Breast epithelium (tissue), 4 donors: ENCODE measurements at regions not wholly inside any gene's neighbourhood (a gene's known extent, or its start where the extent isn't known, plus 50 kb on each side); places are given as distances from the start of the nearest gene placed in this dataset.

Source experiments
- DNase-seq, 2 donors: peaks; one replicate each; pipeline ENCODE4 v3.0.0-alpha.2; 2019; ENCODE audit warnings: low spot score in 2 of 2
- H3K27ac ChIP-seq, 2 donors: fragments of 200-600 bp; sonication (generic) in 1 of 2; one replicate each; pipeline ENCODE4 v1.5.1; 2016 to 2019; ENCODE audit warnings: mild to moderate bottlenecking in 1 of 2
- H3K27me3 ChIP-seq, 2 donors: fragments of 200-600 bp; sonication (generic) in 1 of 2; one replicate each; pipeline versions ENCODE4 v1.5.1 to v1.6.0; 2017 to 2019; ENCODE audit warnings: control low read depth in 1 of 2, mild to moderate bottlenecking in 1 of 2
- H3K36me3 ChIP-seq: fragments of 200-600 bp; one replicate; pipeline ENCODE4 v1.5.1; 2019
- H3K4me1 ChIP-seq, 2 donors: fragments of 200-600 bp; sonication (generic); one replicate each; pipeline ENCODE4 v1.5.1; 2016 to 2019; ENCODE audit warnings: control low read depth in 1 of 2
- H3K4me3 ChIP-seq, 3 donors: fragments of 200-600 bp; sonication (generic); 1 replicate in 2 of 3; 2 replicates in 1 of 3; pipeline ENCODE4 v1.5.1; 2016 to 2019; ENCODE audit warnings: mild to moderate bottlenecking in 3 of 3, moderate library complexity in 2 of 3
- H3K9me3 ChIP-seq, 2 donors: fragments of 200-600 bp; sonication (generic) in 1 of 2; one replicate each; pipeline ENCODE4 v1.5.1; 2016 to 2019; ENCODE audit warnings: control low read depth in 1 of 2
- POLR2A ChIP-seq: fragments of 450-650 bp; IDR thresholded peaks from one replicate; pipeline ENCODE4 v1.6.1; 2016; ENCODE audit warnings: antibody characterized with exemption, mild to moderate bottlenecking, moderate library complexity
- POLR2AphosphoS5 ChIP-seq, 3 donors: sonication (generic); formaldehyde crosslinking; IDR thresholded peaks; one replicate each; pipeline ENCODE4 v1.6.1; 2017; ENCODE audit warnings: antibody characterized with exemption in 3 of 3
- intact Hi-C: fragments of 100-400 bp; cut with DNase I; formaldehyde crosslinking; loops from one replicate; pipeline ENCODE4 v1.15.1; 2023; ENCODE audit warnings: low total_unique reads
- TF ChIP-seq, protein P1 (sequence below), 3 donors: fragments of 450-650 bp; IDR thresholded peaks; one replicate each; pipeline ENCODE4 v1.5.1; 2016 to 2017; ENCODE audit warnings: antibody characterized with exemption in 3 of 3, mild to moderate bottlenecking in 3 of 3, moderate library complexity in 3 of 3

GRCh38 chr6:23040899-23041298 lies 471.5 kb downstream of the HDGFL1 start:
- Histone ChIP-seq H3K27ac (no peak overlapping the region), H3K36me3 (no peaks in the 10 kb centered on the region), H3K27me3 (no peaks in the 10 kb centered on the region), H3K4me1 (no peaks in the 10 kb centered on the region), H3K4me3 (no peak overlapping the region), H3K9me3 (no peaks in the 10 kb centered on the region)
- intact Hi-C loops: no loop called here
- TF ChIP-seq, protein P1, sequence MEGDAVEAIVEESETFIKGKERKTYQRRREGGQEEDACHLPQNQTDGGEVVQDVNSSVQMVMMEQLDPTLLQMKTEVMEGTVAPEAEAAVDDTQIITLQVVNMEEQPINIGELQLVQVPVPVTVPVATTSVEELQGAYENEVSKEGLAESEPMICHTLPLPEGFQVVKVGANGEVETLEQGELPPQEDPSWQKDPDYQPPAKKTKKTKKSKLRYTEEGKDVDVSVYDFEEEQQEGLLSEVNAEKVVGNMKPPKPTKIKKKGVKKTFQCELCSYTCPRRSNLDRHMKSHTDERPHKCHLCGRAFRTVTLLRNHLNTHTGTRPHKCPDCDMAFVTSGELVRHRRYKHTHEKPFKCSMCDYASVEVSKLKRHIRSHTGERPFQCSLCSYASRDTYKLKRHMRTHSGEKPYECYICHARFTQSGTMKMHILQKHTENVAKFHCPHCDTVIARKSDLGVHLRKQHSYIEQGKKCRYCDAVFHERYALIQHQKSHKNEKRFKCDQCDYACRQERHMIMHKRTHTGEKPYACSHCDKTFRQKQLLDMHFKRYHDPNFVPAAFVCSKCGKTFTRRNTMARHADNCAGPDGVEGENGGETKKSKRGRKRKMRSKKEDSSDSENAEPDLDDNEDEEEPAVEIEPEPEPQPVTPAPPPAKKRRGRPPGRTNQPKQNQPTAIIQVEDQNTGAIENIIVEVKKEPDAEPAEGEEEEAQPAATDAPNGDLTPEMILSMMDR (IDR thresholded peaks at IDR 0.05): no peak
- TF ChIP-seq POLR2A (no peak), POLR2AphosphoS5 (IDR thresholded peaks at IDR 0.05) (no peak)
- DNase-seq: no peak

DNA sequence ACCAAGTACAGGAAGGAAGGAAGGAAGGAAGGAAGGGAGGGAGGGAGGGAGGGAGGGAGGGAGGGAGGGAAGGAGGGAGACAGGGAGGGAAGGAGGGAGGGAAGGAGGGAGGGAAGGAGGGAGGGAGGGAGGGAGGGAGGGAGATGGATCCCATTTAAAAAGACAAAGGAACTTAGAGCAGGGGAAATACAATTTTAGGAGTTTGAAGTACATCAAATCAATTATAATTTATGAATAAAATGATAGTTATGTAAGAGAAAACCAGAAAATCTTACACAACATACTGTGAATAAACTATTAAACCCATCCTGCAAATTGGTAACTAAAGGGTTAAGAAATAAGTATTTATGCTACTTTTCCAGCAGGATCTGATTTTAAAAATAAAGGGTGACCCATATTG lies 475.9 kb downstream of the HDGFL1 start:
- H3K4me1 ChIP-seq: no peaks in the 10 kb centered on the region
- H3K4me3 ChIP-seq: no peak overlapping the region
- no peak for TF ChIP-seq POLR2AphosphoS5 (IDR thresholded peaks at IDR 0.05)
- TF ChIP-seq, protein P1 (IDR thresholded peaks at IDR 0.05): no peak
- TF ChIP-seq POLR2A: no peak
- H3K27me3 ChIP-seq: no peaks in the 10 kb centered on the region
- H3K36me3 ChIP-seq: no peaks in the 10 kb centered on the region
- H3K9me3 ChIP-seq: peaks cover 0 to 4% of the 10 kb centered on the region in 2 donors
- no peak for DNase-seq
- no peak overlapping the region for H3K27ac ChIP-seq
- intact Hi-C loops: no loop called here

GRCh38 chr6:23055523-23055922 lies 486.2 kb downstream of the HDGFL1 start:
- Histone ChIP-seq H3K4me1 (no peaks in the 10 kb centered on the region), H3K9me3 (peaks cover 0 to 8% of the 10 kb centered on the region in 2 donors), H3K36me3 (no peaks in the 10 kb centered on the region), H3K4me3 (no peak overlapping the region), H3K27ac (no peak overlapping the region), H3K27me3 (no peaks in the 10 kb centered on the region)
- intact Hi-C loops: no loop called here
- no peak for DNase-seq
- no peak for TF ChIP-seq POLR2AphosphoS5 (IDR thresholded peaks at IDR 0.05)
- TF ChIP-seq POLR2A: no peak
- TF ChIP-seq, protein P1 (IDR thresholded peaks at IDR 0.05): no peak

- peaks cover 0 to 16% of the 10 kb centered on the region in 2 donors for H3K9me3 ChIP-seq
- no peak overlapping the region for H3K27ac ChIP-seq
- no peaks in the 10 kb centered on the region for H3K36me3 ChIP-seq
- H3K4me3 ChIP-seq: no peak overlapping the region
- no peak for TF ChIP-seq POLR2A
- TF ChIP-seq, protein P1 (IDR thresholded peaks at IDR 0.05): no peak
- TF ChIP-seq POLR2AphosphoS5 (IDR thresholded peaks at IDR 0.05): no peak
- DNase-seq: no peak
- no peaks in the 10 kb centered on the region for H3K27me3 ChIP-seq
- intact Hi-C loops: no loop called here
- no peaks in the 10 kb centered on the region for H3K4me1 ChIP-seq
These were observed 504.5 kb downstream of the HDGFL1 start for GRCh38 chr6:23073821-23074220.

GRCh38 chr6:23077772-23078171 lies 508.4 kb downstream of the HDGFL1 start:
- no peak overlapping the region for H3K27ac ChIP-seq
- TF ChIP-seq, protein P1 (IDR thresholded peaks at IDR 0.05): no peak
- TF ChIP-seq POLR2A (no peak), POLR2AphosphoS5 (IDR thresholded peaks at IDR 0.05) (no peak)
- intact Hi-C loops: no loop called here
- no peaks in the 10 kb centered on the region for H3K4me1 ChIP-seq
- no peaks in the 10 kb centered on the region for H3K27me3 ChIP-seq
- peaks cover 0 to 6% of the 10 kb centered on the region in 2 donors for H3K9me3 ChIP-seq
- no peaks in the 10 kb centered on the region for H3K36me3 ChIP-seq
- no peak overlapping the region for H3K4me3 ChIP-seq
- no peak for DNase-seq
